Femur (tissue), 1 donor: ENCODE measurements at regions not wholly inside any gene's neighbourhood (a gene's known extent, or its start where the extent isn't known, plus 50 kb on each side); places are given as distances from the start of the nearest gene placed in this dataset.

Experiments
- DNase-seq: peaks from one replicate; pipeline ENCODE4 v3.0.0-alpha.2; 2017

GRCh38 chr5:91240175-91240574 lies 142.9 kb downstream of the ARRDC3 start:
- DNase-seq: no peak

- DNase-seq: no peak
Observed at GRCh38 chr5:91235271-91235694, 147.8 kb downstream of the ARRDC3 start.

- no peak for DNase-seq
Observed at GRCh38 chr5:91232523-91232922, 150.6 kb downstream of the ARRDC3 start.

GRCh38 chr5:91229031-91229727 lies 153.9 kb downstream of the ARRDC3 start:
- DNase-seq: no peak

- DNase-seq: no peak
Observed at GRCh38 chr5:91228188-91228587, 154.9 kb downstream of the ARRDC3 start.

GRCh38 chr5:91225848-91226686 lies 157.1 kb downstream of the ARRDC3 start:
- DNase-seq: no peak

- DNase-seq: no peak
Observed at GRCh38 chr5:91224969-91225368, 158.1 kb downstream of the ARRDC3 start.

GRCh38 chr5:91224456-91224855 lies 158.7 kb downstream of the ARRDC3 start:
- DNase-seq: no peak

- DNase-seq: no peak
Observed at GRCh38 chr5:91223886-91224285, 159.2 kb downstream of the ARRDC3 start.

- no peak for DNase-seq
Observed at GRCh38 chr5:91222482-91222881, 160.6 kb downstream of the ARRDC3 start.

GRCh38 chr5:91221917-91222316 lies 161.2 kb downstream of the ARRDC3 start:
- no peak for DNase-seq

GRCh38 chr5:91219803-91220371 lies 163.2 kb downstream of the ARRDC3 start:
- no peak for DNase-seq

GRCh38 chr5:91219091-91219802 lies 163.9 kb downstream of the ARRDC3 start:
- DNase-seq: peak; percentile 22

GRCh38 chr5:91217859-91218258 lies 165.3 kb downstream of the ARRDC3 start:
- no peak for DNase-seq

- no peak for DNase-seq
Observed at GRCh38 chr5:91214571-91214970, 168.5 kb downstream of the ARRDC3 start.
